ENCODE measurements at regions not wholly inside any gene's neighbourhood (a gene's known extent, or its start where the extent isn't known, plus 50 kb on each side); places are given as distances from the start of the nearest gene placed in this dataset.

DNA sequence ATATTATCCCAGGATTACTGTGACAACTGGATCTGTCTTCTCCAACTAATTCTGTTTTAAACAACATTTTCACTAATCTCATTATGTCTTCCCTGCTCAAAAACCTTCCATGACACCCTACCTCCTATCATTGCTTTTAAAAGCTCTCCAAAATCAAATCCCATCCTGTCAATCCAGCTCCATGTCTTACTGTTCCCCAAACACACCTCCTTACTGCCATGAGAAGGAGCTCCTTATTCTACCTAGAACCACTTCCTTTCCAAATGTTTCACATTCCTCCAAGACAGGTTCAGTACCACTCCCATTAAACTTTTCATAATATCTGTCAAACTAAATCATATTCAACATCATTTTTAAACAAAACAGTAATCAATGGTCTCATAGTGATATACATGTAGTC, 66.9 kb upstream of the WDR17 start:
- H3K9me3 ChIP-seq (replicated peaks in 1 of 2; ENCODE audit: control insufficient read depth in 1 of 2, insufficient read depth in 1 of 2, low read length in 2 of 2): no peaks in the 10 kb centered on the region
- no peak overlapping the region for H3K4me3 Mint-ChIP-seq
- H3K9me3 Mint-ChIP-seq: peaks cover 0 to 8% (median 0%) of the 10 kb centered on the region in 7 donors
- no peak for TF ChIP-seq CTCF (IDR thresholded peaks at IDR 0.05)
- H3K9ac ChIP-seq (ENCODE audit: insufficient read depth, low read length, poor library complexity, severe bottlenecking): no peak overlapping the region
- no peak overlapping the region for H2AFZ ChIP-seq (ENCODE audit: insufficient read depth, low read depth, low read length, poor library complexity, severe bottlenecking)
- DNase-seq: no peak
- H3K36me3 ChIP-seq (replicated peaks in 1 of 2; ENCODE audit: control insufficient read depth in 1 of 2, insufficient read depth in 2 of 2, low read length in 2 of 2): no peaks in the 10 kb centered on the region
- peaks cover 13 to 18% of the 10 kb centered on the region in 2 donors for H3K4me1 ChIP-seq (ENCODE audit: control insufficient read depth in 1 of 2, insufficient read depth in 2 of 2, low read length in 2 of 2)
- H3K4me1 Mint-ChIP-seq: peaks cover 18% of the 10 kb centered on the region
- H3K4me3 ChIP-seq (replicated peaks in 1 of 3; ENCODE audit: low read depth in 2 of 3, low read length in 3 of 3): no peak overlapping the region
- H3K36me3 Mint-ChIP-seq: peaks cover 0 to 3% of the 10 kb centered on the region in 2 donors
- peaks cover 18 to 43% of the 10 kb centered on the region in 2 donors for H3K27me3 ChIP-seq (ENCODE audit: control insufficient read depth in 2 of 2, insufficient read depth in 2 of 2, low read length in 2 of 2)
- no peak overlapping the region for H3K27ac ChIP-seq (ENCODE audit: low read depth in 1 of 2, low read length in 2 of 2)
- no peak overlapping the region for H3K27ac Mint-ChIP-seq
- H3K79me2 ChIP-seq (ENCODE audit: insufficient read depth, low read length): no peaks in the 10 kb centered on the region
- no peaks in the 10 kb centered on the region for H4K20me1 ChIP-seq (ENCODE audit: insufficient read depth, low read length)
- H3K4me2 ChIP-seq (replicated peaks; ENCODE audit: extremely low read depth, low read length, poor library complexity, severe bottlenecking): no peak overlapping the region
- intact Hi-C loops (cut with micrococcal nuclease): no loop called here
- H3K27me3 Mint-ChIP-seq (ENCODE audit: low read depth in 3 of 3): peaks cover 39 to 44% (median 41%) of the 10 kb centered on the region in 3 donors

DNA sequence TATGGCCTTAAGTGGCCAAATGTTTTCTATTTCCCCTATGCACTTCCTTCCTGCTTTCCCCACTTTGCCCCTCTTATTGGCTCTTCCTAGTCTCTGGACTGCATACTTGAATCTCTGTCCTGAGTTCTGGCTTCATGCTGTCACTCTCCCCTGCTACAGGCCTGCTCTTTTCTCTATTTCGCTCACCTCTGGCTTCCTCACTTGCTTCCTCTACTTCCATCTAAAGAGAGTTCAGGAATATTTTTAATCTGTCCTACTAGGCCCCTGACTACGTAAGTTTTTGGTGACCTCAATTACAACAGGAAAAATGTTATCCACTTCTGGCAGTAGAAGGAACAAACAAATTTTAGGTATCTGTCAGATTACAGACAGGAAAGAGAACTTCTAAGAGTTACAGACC, 65.7 kb upstream of the WDR17 start:
- Histone ChIP-seq H3K9me3 (replicated peaks in 1 of 2; ENCODE audit: control insufficient read depth in 1 of 2, insufficient read depth in 1 of 2, low read length in 2 of 2) (no peaks in the 10 kb centered on the region), H3K4me2 (replicated peaks; ENCODE audit: extremely low read depth, low read length, poor library complexity, severe bottlenecking) (no peak overlapping the region), H3K4me1 (ENCODE audit: control insufficient read depth in 1 of 2, insufficient read depth in 2 of 2, low read length in 2 of 2) (peaks cover 13 to 18% of the 10 kb centered on the region in 2 donors), H3K9ac (ENCODE audit: insufficient read depth, low read length, poor library complexity, severe bottlenecking) (no peak overlapping the region), H2AFZ (ENCODE audit: insufficient read depth, low read depth, low read length, poor library complexity, severe bottlenecking) (no peak overlapping the region), H3K4me3 (replicated peaks in 1 of 3; ENCODE audit: low read depth in 2 of 3, low read length in 3 of 3) (no peak overlapping the region), H3K27ac (ENCODE audit: low read depth in 1 of 2, low read length in 2 of 2) (no peak overlapping the region), H4K20me1 (ENCODE audit: insufficient read depth, low read length) (no peaks in the 10 kb centered on the region), H3K79me2 (ENCODE audit: insufficient read depth, low read length) (no peaks in the 10 kb centered on the region), H3K27me3 (ENCODE audit: control insufficient read depth in 2 of 2, insufficient read depth in 2 of 2, low read length in 2 of 2) (peaks cover 18 to 45% of the 10 kb centered on the region in 2 donors), H3K36me3 (replicated peaks in 1 of 2; ENCODE audit: control insufficient read depth in 1 of 2, insufficient read depth in 2 of 2, low read length in 2 of 2) (no peaks in the 10 kb centered on the region)
- no peak for DNase-seq
- peaks cover 18% of the 10 kb centered on the region for H3K4me1 Mint-ChIP-seq
- peaks cover 38 to 45% (median 41%) of the 10 kb centered on the region in 3 donors for H3K27me3 Mint-ChIP-seq (ENCODE audit: low read depth in 3 of 3)
- H3K4me3 Mint-ChIP-seq: no peak overlapping the region
- H3K9me3 Mint-ChIP-seq: peaks cover 0 to 8% (median 0%) of the 10 kb centered on the region in 7 donors
- no CpG with 5 or more reads among the region's 2 CpGs for WGBS (ENCODE audit: insufficient coverage)
- TF ChIP-seq CTCF (IDR thresholded peaks at IDR 0.05): no peak
- intact Hi-C loops (cut with micrococcal nuclease): no loop called here
- peaks cover 0 to 3% of the 10 kb centered on the region in 2 donors for H3K36me3 Mint-ChIP-seq
- H3K27ac Mint-ChIP-seq: no peak overlapping the region

Measured in CD14-positive monocyte (primary cell).